WTC11 (cell line): ENCODE measurements at regions not wholly inside any gene's neighbourhood (a gene's known extent, or its start where the extent isn't known, plus 50 kb on each side); places are given as distances from the start of the nearest gene placed in this dataset.
A peak's percentile ranks its signal among the peaks of the same experiment; 100 is the strongest.

Experiments used
- ATAC-seq: fragments of 200-7000 bp; cut with Tn5 transposase; 2 replicates; pipeline ENCODE4 v1.10.0; 2021; ENCODE audit warnings: mild to moderate bottlenecking, moderate library complexity
- CTCF ChIA-PET: fragments of 300-600 bp; sonication (Branson Sonifier 250); formaldehyde crosslinking; loops from one replicate; lab custom pipeline; 2021; ENCODE audit warnings: antibody characterized with exemption; lab: Charles Lee
- POLR2A ChIA-PET: fragments of 350-600 bp; sonication (Branson Sonifier 250); formaldehyde crosslinking; loops from one replicate; lab custom pipeline; 2021; ENCODE audit warnings: antibody characterized with exemption; lab: Charles Lee
- DNase-seq: peaks from one replicate; pipeline ENCODE4 v3.0.0; 2021; ENCODE audit warnings: low spot score
- H3K27ac Mint-ChIP-seq: 2 replicates; pipeline ENCODE4 v1.8.0; 2021; ENCODE audit warnings: mixed read lengths
- H3K27me3 Mint-ChIP-seq: 2 replicates; pipeline ENCODE4 v1.8.0; 2021; ENCODE audit warnings: low read depth, mild to moderate bottlenecking, moderate library complexity, mixed read lengths
- H3K36me3 Mint-ChIP-seq: 2 replicates; pipeline ENCODE4 v1.8.0; 2021; ENCODE audit warnings: mixed read lengths
- H3K4me1 Mint-ChIP-seq: 2 replicates; pipeline ENCODE4 v1.8.0; 2022; ENCODE audit warnings: mixed read lengths
- H3K4me3 Mint-ChIP-seq: 2 replicates; pipeline ENCODE4 v1.8.0; 2021; ENCODE audit warnings: mild to moderate bottlenecking, moderate library complexity, mixed read lengths
- H3K9me3 Mint-ChIP-seq: 2 replicates; pipeline ENCODE4 v1.8.0; 2021; ENCODE audit warnings: mixed read lengths
- NR2C2 ChIP-seq: sonication (generic); formaldehyde crosslinking; IDR thresholded peaks from 2 replicates; pipeline ENCODE4 v1.8.0; 2022; ENCODE audit warnings: mild to moderate bottlenecking, missing genetic modification reagents
- PRRX2 ChIP-seq: fragments of 250-450 bp; sonication (Bioruptor Pico); IDR thresholded peaks from 2 replicates; pipeline ENCODE4 v1.8.0; 2021; ENCODE audit warnings: mild to moderate bottlenecking
- ZNF423 ChIP-seq: fragments of 250-450 bp; sonication (Bioruptor Pico); IDR thresholded peaks from 2 replicates; pipeline ENCODE4 v2.1.2; 2022; ENCODE audit warnings: mild to moderate bottlenecking, moderate library complexity
- TF ChIP-seq, protein P1 (sequence below): sonication (generic); formaldehyde crosslinking; IDR thresholded peaks from 2 replicates; pipeline ENCODE4 v1.8.1; 2023; ENCODE audit warnings: mild to moderate bottlenecking, missing genetic modification reagents, moderate library complexity
- TF ChIP-seq, protein P2 (sequence below): fragments of 200-600 bp; IDR thresholded peaks from 2 replicates; pipeline ENCODE4 v1.8.0; 2022; ENCODE audit warnings: antibody characterized with exemption
- TF ChIP-seq, protein P3 (sequence below): sonication (generic); formaldehyde crosslinking; conservative IDR thresholded peaks from 2 replicates; pipeline ENCODE4 v1.8.1; 2023; ENCODE audit warnings: mild to moderate bottlenecking, low read depth, missing genetic modification reagents, moderate library complexity
- TF ChIP-seq, protein P4 (sequence below): fragments of 250-450 bp; sonication (Bioruptor Pico); IDR thresholded peaks from 2 replicates; pipeline ENCODE4 v1.8.0; 2021; ENCODE audit warnings: mild to moderate bottlenecking
- TF ChIP-seq, protein P5 (sequence below): sonication (generic); formaldehyde crosslinking; IDR thresholded peaks from 2 replicates; pipeline ENCODE4 v1.8.0; 2023; ENCODE audit warnings: missing genetic modification reagents, mild to moderate bottlenecking, borderline replicate concordance
- TF ChIP-seq, protein P6 (sequence below): sonication (generic); formaldehyde crosslinking; IDR thresholded peaks from 2 replicates; pipeline ENCODE4 v1.8.1; 2022; ENCODE audit warnings: mild to moderate bottlenecking, moderate library complexity, missing genetic modification reagents

DNA sequence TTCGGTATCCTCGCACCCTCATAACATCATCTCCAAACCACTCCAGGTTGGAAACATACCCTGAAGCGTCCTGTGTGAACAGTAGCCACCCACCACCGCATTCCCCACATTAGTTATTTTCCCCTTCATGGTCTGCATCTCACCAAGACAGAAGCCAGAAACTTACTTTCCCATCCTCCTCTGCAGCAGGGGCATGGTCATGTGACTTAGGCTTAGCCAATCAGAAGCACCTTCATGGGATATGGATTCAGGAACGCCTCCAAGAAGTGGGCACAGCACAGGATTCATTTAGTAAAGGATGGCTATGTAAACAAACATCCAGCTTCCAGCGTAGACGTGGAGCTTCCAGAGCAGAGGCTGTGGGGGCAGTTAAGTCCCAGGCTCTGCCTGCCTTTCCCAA lies 130.3 kb downstream of the AXIN2 start:
- ChIA-PET CTCF (no interaction called here), POLR2A (interaction anchor here (0.7 kb wide), 1 partner anchor 39 kb away, joined by 3 read pairs; no protein-coding TSS in a partner anchor)
- Mint-ChIP-seq H3K27me3 (no peaks in the 10 kb centered on the region), H3K4me1 (no peaks in the 10 kb centered on the region), H3K36me3 (peaks cover 8% of the 10 kb centered on the region), H3K27ac (no peak overlapping the region), H3K9me3 (peaks cover 41% of the 10 kb centered on the region), H3K4me3 (no peak overlapping the region)
- DNase-seq (no peak), ATAC-seq (no peak)
- TF ChIP-seq ZNF423 (CRISPR knock-in tag), result no peak
- TF ChIP-seq, protein P1, sequence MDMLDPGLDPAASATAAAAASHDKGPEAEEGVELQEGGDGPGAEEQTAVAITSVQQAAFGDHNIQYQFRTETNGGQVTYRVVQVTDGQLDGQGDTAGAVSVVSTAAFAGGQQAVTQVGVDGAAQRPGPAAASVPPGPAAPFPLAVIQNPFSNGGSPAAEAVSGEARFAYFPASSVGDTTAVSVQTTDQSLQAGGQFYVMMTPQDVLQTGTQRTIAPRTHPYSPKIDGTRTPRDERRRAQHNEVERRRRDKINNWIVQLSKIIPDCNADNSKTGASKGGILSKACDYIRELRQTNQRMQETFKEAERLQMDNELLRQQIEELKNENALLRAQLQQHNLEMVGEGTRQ (CRISPR knock-in tag), result peak; percentile 59

DNA sequence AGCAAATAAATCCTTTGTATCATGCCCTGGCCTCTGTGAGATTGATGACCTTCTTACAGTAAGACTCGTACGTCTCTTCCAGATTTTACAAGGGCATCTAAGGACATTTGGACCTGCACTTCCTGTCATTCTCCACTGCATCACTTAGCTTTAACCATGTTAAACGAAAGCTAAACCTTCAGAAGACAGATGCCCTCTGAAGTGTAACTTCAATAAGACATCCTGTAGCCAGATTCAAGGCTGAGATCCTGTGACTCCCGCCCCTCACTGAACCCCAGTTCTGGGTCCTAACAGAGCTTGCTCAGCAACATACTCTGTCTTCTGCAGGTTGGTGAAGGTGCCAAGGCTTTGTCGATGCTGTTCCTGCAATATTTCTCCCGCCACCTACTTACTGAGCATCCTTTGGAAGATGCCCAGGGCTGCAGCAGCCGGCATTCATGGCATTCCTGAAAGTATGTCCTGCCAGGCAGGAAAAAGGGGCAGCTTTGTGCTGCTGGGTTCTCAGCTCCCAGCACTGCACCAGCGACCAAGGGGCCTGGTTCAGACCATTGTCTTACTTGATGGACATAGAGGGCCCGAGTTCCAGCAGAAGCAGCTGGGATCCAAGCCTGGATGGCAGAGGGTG lies 131.1 kb downstream of the AXIN2 start:
- Mint-ChIP-seq H3K27me3 (no peaks in the 10 kb centered on the region), H3K9me3 (peaks cover 46% of the 10 kb centered on the region), H3K36me3 (peaks cover 8% of the 10 kb centered on the region), H3K4me1 (no peaks in the 10 kb centered on the region), H3K27ac (no peak overlapping the region), H3K4me3 (no peak overlapping the region)
- DNase-seq (no peak), ATAC-seq (no peak)
- ChIA-PET POLR2A (interaction anchor here (0.7 kb wide), 1 partner anchor 39 kb away, joined by 3 read pairs; no protein-coding TSS in a partner anchor), CTCF (no interaction called here)
- no peak for TF ChIP-seq NR2C2 (CRISPR knock-in tag)
- TF ChIP-seq, protein P2, sequence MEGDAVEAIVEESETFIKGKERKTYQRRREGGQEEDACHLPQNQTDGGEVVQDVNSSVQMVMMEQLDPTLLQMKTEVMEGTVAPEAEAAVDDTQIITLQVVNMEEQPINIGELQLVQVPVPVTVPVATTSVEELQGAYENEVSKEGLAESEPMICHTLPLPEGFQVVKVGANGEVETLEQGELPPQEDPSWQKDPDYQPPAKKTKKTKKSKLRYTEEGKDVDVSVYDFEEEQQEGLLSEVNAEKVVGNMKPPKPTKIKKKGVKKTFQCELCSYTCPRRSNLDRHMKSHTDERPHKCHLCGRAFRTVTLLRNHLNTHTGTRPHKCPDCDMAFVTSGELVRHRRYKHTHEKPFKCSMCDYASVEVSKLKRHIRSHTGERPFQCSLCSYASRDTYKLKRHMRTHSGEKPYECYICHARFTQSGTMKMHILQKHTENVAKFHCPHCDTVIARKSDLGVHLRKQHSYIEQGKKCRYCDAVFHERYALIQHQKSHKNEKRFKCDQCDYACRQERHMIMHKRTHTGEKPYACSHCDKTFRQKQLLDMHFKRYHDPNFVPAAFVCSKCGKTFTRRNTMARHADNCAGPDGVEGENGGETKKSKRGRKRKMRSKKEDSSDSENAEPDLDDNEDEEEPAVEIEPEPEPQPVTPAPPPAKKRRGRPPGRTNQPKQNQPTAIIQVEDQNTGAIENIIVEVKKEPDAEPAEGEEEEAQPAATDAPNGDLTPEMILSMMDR, result no peak
- TF ChIP-seq, protein P3, sequence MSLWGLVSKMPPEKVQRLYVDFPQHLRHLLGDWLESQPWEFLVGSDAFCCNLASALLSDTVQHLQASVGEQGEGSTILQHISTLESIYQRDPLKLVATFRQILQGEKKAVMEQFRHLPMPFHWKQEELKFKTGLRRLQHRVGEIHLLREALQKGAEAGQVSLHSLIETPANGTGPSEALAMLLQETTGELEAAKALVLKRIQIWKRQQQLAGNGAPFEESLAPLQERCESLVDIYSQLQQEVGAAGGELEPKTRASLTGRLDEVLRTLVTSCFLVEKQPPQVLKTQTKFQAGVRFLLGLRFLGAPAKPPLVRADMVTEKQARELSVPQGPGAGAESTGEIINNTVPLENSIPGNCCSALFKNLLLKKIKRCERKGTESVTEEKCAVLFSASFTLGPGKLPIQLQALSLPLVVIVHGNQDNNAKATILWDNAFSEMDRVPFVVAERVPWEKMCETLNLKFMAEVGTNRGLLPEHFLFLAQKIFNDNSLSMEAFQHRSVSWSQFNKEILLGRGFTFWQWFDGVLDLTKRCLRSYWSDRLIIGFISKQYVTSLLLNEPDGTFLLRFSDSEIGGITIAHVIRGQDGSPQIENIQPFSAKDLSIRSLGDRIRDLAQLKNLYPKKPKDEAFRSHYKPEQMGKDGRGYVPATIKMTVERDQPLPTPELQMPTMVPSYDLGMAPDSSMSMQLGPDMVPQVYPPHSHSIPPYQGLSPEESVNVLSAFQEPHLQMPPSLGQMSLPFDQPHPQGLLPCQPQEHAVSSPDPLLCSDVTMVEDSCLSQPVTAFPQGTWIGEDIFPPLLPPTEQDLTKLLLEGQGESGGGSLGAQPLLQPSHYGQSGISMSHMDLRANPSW, result no peak
- TF ChIP-seq, protein P4, sequence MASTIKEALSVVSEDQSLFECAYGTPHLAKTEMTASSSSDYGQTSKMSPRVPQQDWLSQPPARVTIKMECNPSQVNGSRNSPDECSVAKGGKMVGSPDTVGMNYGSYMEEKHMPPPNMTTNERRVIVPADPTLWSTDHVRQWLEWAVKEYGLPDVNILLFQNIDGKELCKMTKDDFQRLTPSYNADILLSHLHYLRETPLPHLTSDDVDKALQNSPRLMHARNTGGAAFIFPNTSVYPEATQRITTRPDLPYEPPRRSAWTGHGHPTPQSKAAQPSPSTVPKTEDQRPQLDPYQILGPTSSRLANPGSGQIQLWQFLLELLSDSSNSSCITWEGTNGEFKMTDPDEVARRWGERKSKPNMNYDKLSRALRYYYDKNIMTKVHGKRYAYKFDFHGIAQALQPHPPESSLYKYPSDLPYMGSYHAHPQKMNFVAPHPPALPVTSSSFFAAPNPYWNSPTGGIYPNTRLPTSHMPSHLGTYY (CRISPR knock-in tag), result no peak
- TF ChIP-seq, protein P5, sequence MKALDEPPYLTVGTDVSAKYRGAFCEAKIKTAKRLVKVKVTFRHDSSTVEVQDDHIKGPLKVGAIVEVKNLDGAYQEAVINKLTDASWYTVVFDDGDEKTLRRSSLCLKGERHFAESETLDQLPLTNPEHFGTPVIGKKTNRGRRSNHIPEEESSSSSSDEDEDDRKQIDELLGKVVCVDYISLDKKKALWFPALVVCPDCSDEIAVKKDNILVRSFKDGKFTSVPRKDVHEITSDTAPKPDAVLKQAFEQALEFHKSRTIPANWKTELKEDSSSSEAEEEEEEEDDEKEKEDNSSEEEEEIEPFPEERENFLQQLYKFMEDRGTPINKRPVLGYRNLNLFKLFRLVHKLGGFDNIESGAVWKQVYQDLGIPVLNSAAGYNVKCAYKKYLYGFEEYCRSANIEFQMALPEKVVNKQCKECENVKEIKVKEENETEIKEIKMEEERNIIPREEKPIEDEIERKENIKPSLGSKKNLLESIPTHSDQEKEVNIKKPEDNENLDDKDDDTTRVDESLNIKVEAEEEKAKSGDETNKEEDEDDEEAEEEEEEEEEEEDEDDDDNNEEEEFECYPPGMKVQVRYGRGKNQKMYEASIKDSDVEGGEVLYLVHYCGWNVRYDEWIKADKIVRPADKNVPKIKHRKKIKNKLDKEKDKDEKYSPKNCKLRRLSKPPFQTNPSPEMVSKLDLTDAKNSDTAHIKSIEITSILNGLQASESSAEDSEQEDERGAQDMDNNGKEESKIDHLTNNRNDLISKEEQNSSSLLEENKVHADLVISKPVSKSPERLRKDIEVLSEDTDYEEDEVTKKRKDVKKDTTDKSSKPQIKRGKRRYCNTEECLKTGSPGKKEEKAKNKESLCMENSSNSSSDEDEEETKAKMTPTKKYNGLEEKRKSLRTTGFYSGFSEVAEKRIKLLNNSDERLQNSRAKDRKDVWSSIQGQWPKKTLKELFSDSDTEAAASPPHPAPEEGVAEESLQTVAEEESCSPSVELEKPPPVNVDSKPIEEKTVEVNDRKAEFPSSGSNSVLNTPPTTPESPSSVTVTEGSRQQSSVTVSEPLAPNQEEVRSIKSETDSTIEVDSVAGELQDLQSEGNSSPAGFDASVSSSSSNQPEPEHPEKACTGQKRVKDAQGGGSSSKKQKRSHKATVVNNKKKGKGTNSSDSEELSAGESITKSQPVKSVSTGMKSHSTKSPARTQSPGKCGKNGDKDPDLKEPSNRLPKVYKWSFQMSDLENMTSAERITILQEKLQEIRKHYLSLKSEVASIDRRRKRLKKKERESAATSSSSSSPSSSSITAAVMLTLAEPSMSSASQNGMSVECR (CRISPR knock-in tag), result no peak
- TF ChIP-seq, protein P6, sequence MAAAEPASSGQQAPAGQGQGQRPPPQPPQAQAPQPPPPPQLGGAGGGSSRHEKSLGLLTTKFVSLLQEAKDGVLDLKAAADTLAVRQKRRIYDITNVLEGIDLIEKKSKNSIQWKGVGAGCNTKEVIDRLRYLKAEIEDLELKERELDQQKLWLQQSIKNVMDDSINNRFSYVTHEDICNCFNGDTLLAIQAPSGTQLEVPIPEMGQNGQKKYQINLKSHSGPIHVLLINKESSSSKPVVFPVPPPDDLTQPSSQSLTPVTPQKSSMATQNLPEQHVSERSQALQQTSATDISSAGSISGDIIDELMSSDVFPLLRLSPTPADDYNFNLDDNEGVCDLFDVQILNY (CRISPR knock-in tag), result no peak
- no peak for TF ChIP-seq PRRX2
